HEK293 (cell line): ENCODE measurements at regions not wholly inside any gene's neighbourhood (a gene's known extent, or its start where the extent isn't known, plus 50 kb on each side); places are given as distances from the start of the nearest gene placed in this dataset.

Experiments
- CTCF ChIA-PET: fragments of 350-600 bp; formaldehyde crosslinking; extraction: SDS; loops from one replicate; lab custom pipeline; 2021; ENCODE audit warnings: antibody characterized with exemption; lab: Yijun Ruan, JAX
- POLR2A ChIA-PET: fragments of 300-600 bp; formaldehyde crosslinking; extraction: SDS; loops from one replicate; lab custom pipeline; 2020; ENCODE audit warnings: antibody characterized with exemption, inconsistent platforms; lab: Yijun Ruan, JAX
- H3K27ac ChIP-seq: fragments of 200-500 bp; sonication (Bioruptor generic); 2 replicates; pipeline ENCODE4 v1.5.1; 2014; ENCODE audit warnings: low read depth, low read length, control low read depth, inconsistent platforms; ENCODE audit errors: extremely low read depth
- H3K36me3 ChIP-seq, 2 experiments: fragments of 200-500 bp in 1 of 2; sonication (Bioruptor generic) in 1 of 2; 1 replicate in 1 of 2; 2 replicates in 1 of 2; pipeline ENCODE4 v1.5.1; 2014 to 2017; ENCODE audit warnings: inconsistent platforms in 2 of 2, low read length in 2 of 2; ENCODE audit not compliant: control insufficient read depth in 2 of 2, insufficient read depth in 1 of 2
- H3K4me1 ChIP-seq: fragments of 200-500 bp; sonication (Bioruptor generic); 2 replicates; pipeline ENCODE4 v1.5.1; 2014; ENCODE audit warnings: mild to moderate bottlenecking, low read length, inconsistent platforms; ENCODE audit not compliant: control insufficient read depth, insufficient read depth
- H3K4me3 ChIP-seq: 2 replicates; pipeline ENCODE4 v1.5.1; 2011; ENCODE audit warnings: low read depth, mild to moderate bottlenecking, control low read depth, low read length, moderate library complexity
- H3K9me3 ChIP-seq: fragments of 200-500 bp; sonication (Bioruptor generic); 2 replicates; pipeline ENCODE4 v1.5.1; 2014; ENCODE audit warnings: low read depth, low read length, inconsistent platforms; ENCODE audit not compliant: control insufficient read depth, insufficient read depth
- AEBP2 ChIP-seq: fragments of 450-650 bp; formaldehyde crosslinking; IDR thresholded peaks from 2 replicates; pipeline ENCODE4 v1.5.1; 2016; ENCODE audit warnings: missing biosample characterization, missing genetic modification characterization, borderline replicate concordance
- EGR2 ChIP-seq: fragments of 450-650 bp; formaldehyde crosslinking; IDR thresholded peaks from 2 replicates; pipeline ENCODE4 v1.5.1; 2016; ENCODE audit warnings: low read depth, missing biosample characterization, missing genetic modification characterization
- REPIN1 ChIP-seq: fragments of 450-650 bp; formaldehyde crosslinking; IDR thresholded peaks from 2 replicates; pipeline ENCODE4 v1.5.1; 2017; ENCODE audit warnings: missing biosample characterization, missing genetic modification characterization, low read depth
- SP3 ChIP-seq: fragments of 450-650 bp; formaldehyde crosslinking; IDR thresholded peaks from 2 replicates; pipeline ENCODE4 v1.5.1; 2016; ENCODE audit warnings: missing biosample characterization, missing genetic modification characterization
- YY2 ChIP-seq: fragments of 450-650 bp; formaldehyde crosslinking; IDR thresholded peaks from 2 replicates; pipeline ENCODE4 v1.5.1; 2016; ENCODE audit warnings: missing biosample characterization, missing genetic modification characterization
- ZNF114 ChIP-seq: fragments of 450-650 bp; formaldehyde crosslinking; IDR thresholded peaks from 2 replicates; pipeline ENCODE4 v1.5.0; 2017; ENCODE audit warnings: missing biosample characterization, missing genetic modification characterization
- ZNF174 ChIP-seq: fragments of 450-650 bp; formaldehyde crosslinking; IDR thresholded peaks from 2 replicates; pipeline ENCODE4 v1.5.0; 2017; ENCODE audit warnings: missing biosample characterization, mild to moderate bottlenecking, missing genetic modification characterization
- ZNF175 ChIP-seq: fragments of 450-650 bp; formaldehyde crosslinking; IDR thresholded peaks from 2 replicates; pipeline ENCODE4 v1.5.1; 2016; ENCODE audit warnings: missing biosample characterization, missing genetic modification characterization
- ZNF184 ChIP-seq: fragments of 450-650 bp; IDR thresholded peaks from 2 replicates; pipeline ENCODE4 v1.5.1; 2018; ENCODE audit warnings: missing biosample characterization, mild to moderate bottlenecking, missing genetic modification characterization
- ZNF202 ChIP-seq: fragments of 450-650 bp; formaldehyde crosslinking; IDR thresholded peaks from 2 replicates; pipeline ENCODE4 v1.5.1; 2016; ENCODE audit warnings: missing biosample characterization, missing genetic modification characterization, borderline replicate concordance
- ZNF214 ChIP-seq: fragments of 450-650 bp; formaldehyde crosslinking; IDR thresholded peaks from 2 replicates; pipeline ENCODE4 v1.5.1; 2017; ENCODE audit warnings: missing biosample characterization, mild to moderate bottlenecking, missing genetic modification characterization, borderline replicate concordance
- ZNF324 ChIP-seq: fragments of 450-650 bp; formaldehyde crosslinking; IDR thresholded peaks from 2 replicates; pipeline ENCODE4 v1.5.1; 2016; ENCODE audit warnings: missing biosample characterization, missing genetic modification characterization
- ZNF394 ChIP-seq: fragments of 450-650 bp; formaldehyde crosslinking; IDR thresholded peaks from 2 replicates; pipeline ENCODE4 v1.5.1; 2016; ENCODE audit warnings: missing biosample characterization, missing genetic modification characterization, mild to moderate bottlenecking, moderate library complexity, borderline replicate concordance
- ZNF510 ChIP-seq: fragments of 450-650 bp; formaldehyde crosslinking; IDR thresholded peaks from 2 replicates; pipeline ENCODE4 v1.5.1; 2018; ENCODE audit warnings: mild to moderate bottlenecking, missing genetic modification characterization, missing biosample characterization; ENCODE audit not compliant: insufficient replicate concordance
- ZNF513 ChIP-seq: fragments of 450-650 bp; IDR thresholded peaks from 2 replicates; pipeline ENCODE4 v1.5.1; 2018; ENCODE audit warnings: missing biosample characterization, missing genetic modification characterization
- ZNF518A ChIP-seq: fragments of 450-650 bp; formaldehyde crosslinking; conservative IDR thresholded peaks from 2 replicates; pipeline ENCODE4 v1.5.1; 2016; ENCODE audit warnings: low read depth, missing biosample characterization, missing genetic modification characterization
- ZNF529 ChIP-seq: fragments of 450-650 bp; formaldehyde crosslinking; IDR thresholded peaks from 2 replicates; pipeline ENCODE4 v1.5.1; 2017; ENCODE audit warnings: missing genetic modification characterization, missing biosample characterization; ENCODE audit not compliant: insufficient replicate concordance
- ZNF585B ChIP-seq: fragments of 450-650 bp; formaldehyde crosslinking; IDR thresholded peaks from 2 replicates; pipeline ENCODE4 v1.5.1; 2016; ENCODE audit warnings: missing biosample characterization, missing genetic modification characterization
- ZNF660 ChIP-seq: fragments of 450-650 bp; IDR thresholded peaks from 2 replicates; pipeline ENCODE4 v1.5.1; 2018; ENCODE audit warnings: missing biosample characterization, mild to moderate bottlenecking, missing genetic modification characterization
- ZNF701 ChIP-seq: fragments of 450-650 bp; formaldehyde crosslinking; IDR thresholded peaks from 2 replicates; pipeline ENCODE4 v1.5.1; 2016; ENCODE audit warnings: missing biosample characterization, missing genetic modification characterization
- ZNF776 ChIP-seq: fragments of 450-650 bp; formaldehyde crosslinking; IDR thresholded peaks from 2 replicates; pipeline ENCODE4 v1.5.0; 2017; ENCODE audit warnings: missing biosample characterization, missing genetic modification characterization, borderline replicate concordance
- ZNF785 ChIP-seq: fragments of 450-650 bp; formaldehyde crosslinking; IDR thresholded peaks from 2 replicates; pipeline ENCODE4 v1.5.1; 2016; ENCODE audit warnings: missing biosample characterization, missing genetic modification characterization
- ZNF791 ChIP-seq: fragments of 450-650 bp; formaldehyde crosslinking; IDR thresholded peaks from 2 replicates; pipeline ENCODE4 v1.5.1; 2016; ENCODE audit warnings: missing biosample characterization, missing genetic modification characterization
- ZNF837 ChIP-seq: fragments of 450-650 bp; formaldehyde crosslinking; IDR thresholded peaks from 2 replicates; pipeline ENCODE4 v1.5.1; 2016; ENCODE audit warnings: missing biosample characterization, missing genetic modification characterization
- ZSCAN30 ChIP-seq: fragments of 450-650 bp; IDR thresholded peaks from 2 replicates; pipeline ENCODE4 v1.5.1; 2018; ENCODE audit warnings: missing biosample characterization, mild to moderate bottlenecking, missing genetic modification characterization, moderate library complexity

GRCh38 chr14:66085224-66085623 is 400.9 kb upstream of the CCDC196 start (continued):
- TF ChIP-seq ZNF518A, result no peak
- no peak for TF ChIP-seq REPIN1
- no peak for TF ChIP-seq ZNF510
- TF ChIP-seq ZNF701 (tag by site-specific recombination), result no peak
- no peak for TF ChIP-seq ZNF175 (tag by site-specific recombination)
- no peak for TF ChIP-seq ZNF785
- no peak for TF ChIP-seq ZNF529
- no peak for TF ChIP-seq ZSCAN30 (tag by site-specific recombination)

- Histone ChIP-seq H3K27ac (no peak overlapping the region), H3K4me3 (no peak overlapping the region), H3K9me3 (no peaks in the 10 kb centered on the region), H3K36me3 (no peaks in the 10 kb centered on the region), H3K4me1 (no peaks in the 10 kb centered on the region)
- POLR2A ChIA-PET, result interaction anchor here (0.7 kb wide), 1 partner anchor 330 kb away, joined by 3 read pairs; no protein-coding TSS in a partner anchor
- no peak for TF ChIP-seq EGR2 (tag by site-specific recombination)
- no peak for TF ChIP-seq ZNF114 (tag by site-specific recombination)
- TF ChIP-seq ZNF184 (tag by site-specific recombination), result no peak
- no peak for TF ChIP-seq ZNF202 (tag by site-specific recombination)
- CTCF ChIA-PET, result interaction anchor here (0.6 kb wide), 1 partner anchor 341 kb away, joined by 3 read pairs; no protein-coding TSS in a partner anchor
These were observed 400.5 kb upstream of the CCDC196 start for GRCh38 chr14:66085665-66086064.

GRCh38 chr14:66087231-66087630 is 398.9 kb upstream of the CCDC196 start:
- Histone ChIP-seq H3K4me3 (no peak overlapping the region), H3K36me3 (no peaks in the 10 kb centered on the region), H3K9me3 (no peaks in the 10 kb centered on the region), H3K4me1 (no peaks in the 10 kb centered on the region), H3K27ac (no peak overlapping the region)
- CTCF ChIA-PET, result interaction anchor here (0.8 kb wide), 1 partner anchor 16 kb away, joined by 4 read pairs; no protein-coding TSS in a partner anchor
- no peak for TF ChIP-seq ZNF776 (tag by site-specific recombination)
- no peak for TF ChIP-seq ZNF174 (tag by site-specific recombination)
- no peak for TF ChIP-seq SP3 (tag by site-specific recombination)
- no peak for TF ChIP-seq ZNF394
- no peak for TF ChIP-seq ZNF791
- no peak for TF ChIP-seq ZNF837 (tag by site-specific recombination)
- POLR2A ChIA-PET, result no interaction called here

GRCh38 chr14:66088656-66089055 is 397.5 kb upstream of the CCDC196 start:
- H3K4me3 ChIP-seq, result no peak overlapping the region
- H3K4me1 ChIP-seq, result no peaks in the 10 kb centered on the region
- POLR2A ChIA-PET, result no interaction called here
- no peaks in the 10 kb centered on the region for H3K36me3 ChIP-seq
- no peaks in the 10 kb centered on the region for H3K9me3 ChIP-seq
- CTCF ChIA-PET, result interaction anchor here (0.6 kb wide), 1 partner anchor 304 kb away, joined by 3 read pairs; no protein-coding TSS in a partner anchor
- H3K27ac ChIP-seq, result no peak overlapping the region
- no peak for TF ChIP-seq YY2 (tag by site-specific recombination)
- TF ChIP-seq ZNF701 (tag by site-specific recombination), result no peak
- no peak for TF ChIP-seq ZNF214 (tag by site-specific recombination)
- TF ChIP-seq ZNF660 (tag by site-specific recombination), result no peak
- no peak for TF ChIP-seq ZNF513 (tag by site-specific recombination)
- TF ChIP-seq ZNF585B (tag by site-specific recombination), result no peak
- TF ChIP-seq AEBP2 (tag by site-specific recombination), result no peak
- TF ChIP-seq ZNF324 (tag by site-specific recombination), result no peak
